OCI-LY1 (cell line): ENCODE measurements at regions not wholly inside any gene's neighbourhood (a gene's known extent, or its start where the extent isn't known, plus 50 kb on each side); places are given as distances from the start of the nearest gene placed in this dataset.

Experiments
- H2AFZ ChIP-seq: fragments of 200-600 bp; sonication (generic), shearing (Covaris generic); 2 replicates; pipeline ENCODE4 v1.6.0; 2014; ENCODE audit warnings: antibody characterized with exemption, mild to moderate bottlenecking, low read length
- H3F3A ChIP-seq: fragments of 200-600 bp; sonication (generic), shearing (Covaris generic); 2 replicates; pipeline ENCODE4 v1.6.0; 2014; ENCODE audit warnings: mild to moderate bottlenecking, antibody characterized with exemption, low read length, moderate library complexity; ENCODE audit not compliant: insufficient read depth
- H3K27ac ChIP-seq: fragments of 200-600 bp; sonication (generic); 2 replicates; pipeline ENCODE4 v1.5.1; 2014; ENCODE audit warnings: low read length, mixed run types, mild to moderate bottlenecking, low read depth; ENCODE audit not compliant: poor library complexity, severe bottlenecking
- H3K27me3 ChIP-seq: fragments of 200-600 bp; sonication (generic); 2 replicates; pipeline ENCODE4 v1.6.0; 2014; ENCODE audit warnings: antibody characterized with exemption, mild to moderate bottlenecking, low read length, moderate library complexity; ENCODE audit not compliant: insufficient read depth
- H3K36me3 ChIP-seq: fragments of 200-600 bp; sonication (generic); 2 replicates; pipeline ENCODE4 v1.6.1; 2014; ENCODE audit warnings: mild to moderate bottlenecking, antibody characterized with exemption, low read length, moderate library complexity, mixed read lengths; ENCODE audit not compliant: insufficient read depth
- H3K4me1 ChIP-seq: fragments of 200-600 bp; sonication (generic); 2 replicates; pipeline ENCODE4 v1.5.1; 2014; ENCODE audit warnings: mild to moderate bottlenecking, low read length, moderate library complexity; ENCODE audit not compliant: insufficient read depth, severe bottlenecking
- H3K4me2 ChIP-seq: fragments of 200-600 bp; sonication (generic), shearing (Covaris generic); 2 replicates; pipeline ENCODE4 v1.6.1; 2014; ENCODE audit warnings: low read length
- H3K4me3 ChIP-seq: fragments of 200-600 bp; sonication (generic); 2 replicates; pipeline ENCODE4 v1.5.1; 2014; ENCODE audit warnings: low read length, low read depth, mild to moderate bottlenecking, mixed read lengths; ENCODE audit not compliant: poor library complexity, severe bottlenecking
- H3K79me2 ChIP-seq: fragments of 200-600 bp; shearing (Covaris generic); 2 replicates; pipeline ENCODE4 v1.6.1; 2016; ENCODE audit warnings: mixed run types, low read length, mixed read lengths; ENCODE audit not compliant: insufficient read depth
- H3K9ac ChIP-seq: fragments of 200-600 bp; sonication (generic), shearing (Covaris generic); 2 replicates; pipeline ENCODE4 v1.6.1; 2014; ENCODE audit warnings: mild to moderate bottlenecking, low read length, mixed read lengths
- H3K9me2 ChIP-seq: fragments of 200-600 bp; sonication (generic), shearing (Covaris generic); 2 replicates; pipeline ENCODE4 v1.6.1; 2014; ENCODE audit warnings: low read depth, mild to moderate bottlenecking, low read length, mixed read lengths
- H3K9me3 ChIP-seq: fragments of 200-600 bp; shearing (Covaris generic); 2 replicates; pipeline ENCODE4 v1.6.1; 2014; ENCODE audit warnings: low read length, mixed read lengths
- H4K20me1 ChIP-seq: fragments of 200-600 bp; sonication (generic), shearing (Covaris generic); 2 replicates; pipeline ENCODE4 v1.6.0; 2016; ENCODE audit warnings: mild to moderate bottlenecking, low read length; ENCODE audit not compliant: insufficient read depth
- EZH2 ChIP-seq: fragments of 200-600 bp; sonication (generic), shearing (Covaris generic); IDR thresholded peaks from 2 replicates; pipeline ENCODE4 v1.8.0; 2017; ENCODE audit warnings: borderline replicate concordance, mixed run types, mild to moderate bottlenecking, antibody characterized with exemption, low read length, moderate library complexity, mixed read lengths
- TF ChIP-seq, protein P1 (sequence below): fragments of 200-600 bp; sonication (generic), shearing (Covaris generic); IDR thresholded peaks from 2 replicates; pipeline ENCODE4 v1.5.1; 2017; ENCODE audit warnings: mild to moderate bottlenecking, antibody characterized with exemption, low read length, moderate library complexity, mixed read lengths

DNA sequence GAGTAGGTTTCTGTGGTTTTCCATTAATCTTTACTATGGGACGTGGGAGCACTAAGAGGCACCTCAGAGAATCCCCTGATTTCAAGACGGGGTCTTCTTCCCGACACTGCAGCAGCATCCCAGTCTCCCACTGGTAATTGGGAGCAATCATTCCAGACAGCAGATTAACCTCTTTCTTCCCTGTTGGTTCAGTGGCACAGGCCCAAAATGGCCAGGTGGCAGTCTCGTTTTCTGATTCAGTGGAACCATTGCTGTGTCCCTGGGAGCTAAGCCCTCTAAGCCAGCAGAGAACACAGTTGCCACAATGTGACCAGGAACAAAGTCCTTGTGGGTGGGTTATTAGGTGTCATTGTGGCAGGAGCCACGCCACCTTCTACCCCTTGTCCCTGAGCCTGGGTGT lies 342.1 kb downstream of the MATN1 start:
- Histone ChIP-seq H3K27me3 (no peaks in the 10 kb centered on the region), H2AFZ (no peak overlapping the region), H3K4me1 (no peaks in the 10 kb centered on the region), H3K27ac (no peak overlapping the region), H3K36me3 (no peaks in the 10 kb centered on the region), H3F3A (no peaks in the 10 kb centered on the region), H3K9ac (no peak overlapping the region), H3K9me3 (no peaks in the 10 kb centered on the region), H3K4me3 (no peak overlapping the region), H3K9me2 (no peaks in the 10 kb centered on the region), H3K79me2 (no peaks in the 10 kb centered on the region), H3K4me2 (no peak overlapping the region), H4K20me1 (no peaks in the 10 kb centered on the region)
- TF ChIP-seq, protein P1, sequence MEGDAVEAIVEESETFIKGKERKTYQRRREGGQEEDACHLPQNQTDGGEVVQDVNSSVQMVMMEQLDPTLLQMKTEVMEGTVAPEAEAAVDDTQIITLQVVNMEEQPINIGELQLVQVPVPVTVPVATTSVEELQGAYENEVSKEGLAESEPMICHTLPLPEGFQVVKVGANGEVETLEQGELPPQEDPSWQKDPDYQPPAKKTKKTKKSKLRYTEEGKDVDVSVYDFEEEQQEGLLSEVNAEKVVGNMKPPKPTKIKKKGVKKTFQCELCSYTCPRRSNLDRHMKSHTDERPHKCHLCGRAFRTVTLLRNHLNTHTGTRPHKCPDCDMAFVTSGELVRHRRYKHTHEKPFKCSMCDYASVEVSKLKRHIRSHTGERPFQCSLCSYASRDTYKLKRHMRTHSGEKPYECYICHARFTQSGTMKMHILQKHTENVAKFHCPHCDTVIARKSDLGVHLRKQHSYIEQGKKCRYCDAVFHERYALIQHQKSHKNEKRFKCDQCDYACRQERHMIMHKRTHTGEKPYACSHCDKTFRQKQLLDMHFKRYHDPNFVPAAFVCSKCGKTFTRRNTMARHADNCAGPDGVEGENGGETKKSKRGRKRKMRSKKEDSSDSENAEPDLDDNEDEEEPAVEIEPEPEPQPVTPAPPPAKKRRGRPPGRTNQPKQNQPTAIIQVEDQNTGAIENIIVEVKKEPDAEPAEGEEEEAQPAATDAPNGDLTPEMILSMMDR = no peak
- no peak for TF ChIP-seq EZH2

DNA sequence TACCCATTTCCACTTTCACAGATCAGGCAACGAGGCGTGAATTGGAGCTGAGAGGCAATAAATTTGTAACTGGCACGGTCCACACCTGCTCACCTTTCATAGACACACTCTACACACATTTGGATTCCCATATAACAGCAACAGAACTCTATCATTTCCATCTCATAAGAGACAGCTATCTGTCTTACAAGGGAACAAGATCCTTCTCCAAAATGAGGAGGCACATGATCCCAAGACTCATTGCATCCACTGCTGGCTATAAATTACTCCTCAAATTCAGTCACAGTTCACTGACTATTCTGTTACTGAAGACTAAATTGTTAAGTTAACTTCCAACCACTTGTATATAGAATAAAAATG lies 342.8 kb downstream of the MATN1 start:
- no peak overlapping the region for H3K27ac ChIP-seq

DNA sequence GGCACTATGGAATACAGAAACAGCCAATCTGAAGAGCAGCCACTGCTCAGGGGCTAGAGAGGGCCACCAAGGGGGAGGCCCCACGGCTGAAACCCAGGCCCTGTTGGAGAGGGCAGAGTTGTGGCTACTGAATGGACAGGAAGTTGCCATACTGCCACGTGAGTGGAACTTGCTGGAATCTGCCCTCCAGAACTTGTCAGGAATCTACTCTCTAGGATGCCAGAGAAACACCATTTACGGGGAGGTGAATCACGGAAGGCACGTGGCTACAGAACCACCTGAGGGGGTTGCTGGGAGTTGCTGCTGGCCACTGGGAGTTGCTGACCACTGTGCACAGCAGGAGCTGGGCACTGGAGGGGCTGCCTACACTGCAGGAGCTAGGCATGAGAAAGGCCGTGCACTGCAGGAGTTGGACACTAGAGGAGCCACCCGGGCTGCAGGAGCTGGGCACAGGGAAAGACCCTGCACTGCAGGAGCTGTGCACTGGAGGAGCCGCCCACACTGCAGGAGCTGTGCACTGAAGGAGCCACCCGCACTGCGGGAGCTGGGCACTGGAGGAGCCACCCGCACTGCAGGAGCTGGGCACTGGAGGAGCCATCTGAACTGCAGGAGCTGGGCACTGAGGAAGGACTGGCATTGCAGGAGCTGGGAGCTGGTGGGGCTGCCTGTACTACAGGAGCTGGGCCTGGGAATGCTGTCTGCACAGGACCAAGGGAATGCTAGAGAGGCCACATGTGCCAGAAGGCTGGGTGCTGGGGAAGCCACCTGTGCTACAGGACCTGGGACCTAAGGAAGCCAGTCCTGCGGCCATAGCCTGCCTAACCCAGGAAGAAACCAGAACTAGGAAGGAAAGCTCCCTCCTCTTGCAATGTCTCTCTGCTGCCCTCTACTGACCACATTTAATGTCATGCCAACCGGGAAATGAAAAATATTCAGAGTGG lies 343.4 kb downstream of the MATN1 start:
- TF ChIP-seq, protein P1 = peak; percentile 76
- TF ChIP-seq EZH2 = no peak
- no peaks in the 10 kb centered on the region for H3K79me2 ChIP-seq
- no peaks in the 10 kb centered on the region for H3F3A ChIP-seq
- H3K4me3 ChIP-seq = no peak overlapping the region
- no peak overlapping the region for H3K9ac ChIP-seq
- H3K27ac ChIP-seq = no peak overlapping the region
- no peak overlapping the region for H2AFZ ChIP-seq
- no peaks in the 10 kb centered on the region for H3K9me2 ChIP-seq
- no peaks in the 10 kb centered on the region for H4K20me1 ChIP-seq
- H3K4me1 ChIP-seq = no peaks in the 10 kb centered on the region
- H3K4me2 ChIP-seq = no peak overlapping the region
- no peaks in the 10 kb centered on the region for H3K9me3 ChIP-seq
- no peaks in the 10 kb centered on the region for H3K27me3 ChIP-seq
- no peaks in the 10 kb centered on the region for H3K36me3 ChIP-seq

More for the DNA sequence above, 342.8 kb downstream of the MATN1 start:
- Histone ChIP-seq H3K4me2 (no peak overlapping the region), H3K9ac (no peak overlapping the region), H3K36me3 (no peaks in the 10 kb centered on the region), H2AFZ (no peak overlapping the region), H3K4me1 (no peaks in the 10 kb centered on the region), H3K79me2 (no peaks in the 10 kb centered on the region), H3K9me2 (no peaks in the 10 kb centered on the region), H4K20me1 (no peaks in the 10 kb centered on the region), H3F3A (no peaks in the 10 kb centered on the region), H3K27me3 (no peaks in the 10 kb centered on the region), H3K4me3 (no peak overlapping the region), H3K9me3 (no peaks in the 10 kb centered on the region)
- TF ChIP-seq, protein P1 = no peak; the same call in 1 of the 2 replicates
- TF ChIP-seq EZH2 = no peak
